ENCODE measurements at regions not wholly inside any gene's neighbourhood (a gene's known extent, or its start where the extent isn't known, plus 50 kb on each side); places are given as distances from the start of the nearest gene placed in this dataset.
"Not testable (repeated sequence)": the region's sequence is repeated elsewhere in the genome, so short reads cannot be mapped to it uniquely, and the experiment has no call there.

GRCh38 chr7:65144119-65144518 is 137.6 kb upstream of the ERV3-1 start:
- not testable (repeated sequence) for TF ChIP-seq JUN (IDR thresholded peaks at IDR 0.05; ENCODE audit: low read depth, low read length); SIN3A (conservative IDR thresholded peaks at IDR 0.05 in 1 of 2, IDR thresholded peaks at IDR 0.05 in 1 of 2; ENCODE audit: low read depth in 1 of 2, low read length in 2 of 2); TAF1 (IDR thresholded peaks at IDR 0.05; ENCODE audit: low read depth, low read length); CTCF (IDR thresholded peaks at IDR 0.05; ENCODE audit: control extremely low read depth in 1 of 3, insufficient read depth in 1 of 3, low read depth in 1 of 3, low read length in 3 of 3); SRF (IDR thresholded peaks at IDR 0.05; ENCODE audit: low read depth, low read length); KDM5A (IDR thresholded peaks at IDR 0.05; ENCODE audit: low read length); POLR2A (IDR thresholded peaks at IDR 0.05; ENCODE audit: control extremely low read depth in 1 of 2, low read depth in 2 of 2, low read length in 2 of 2); MAX (IDR thresholded peaks at IDR 0.05); EP300 (IDR thresholded peaks at IDR 0.05; ENCODE audit: borderline replicate concordance in 1 of 2, low read depth in 2 of 2, low read length in 2 of 2); RAD21 (IDR thresholded peaks at IDR 0.05 in 1 of 2, conservative IDR thresholded peaks at IDR 0.05 in 1 of 2; ENCODE audit: low read depth in 2 of 2, low read length in 2 of 2)
